Middle frontal gyrus (tissue), 1 donor: ENCODE measurements at regions not wholly inside any gene's neighbourhood (a gene's known extent, or its start where the extent isn't known, plus 50 kb on each side); places are given as distances from the start of the nearest gene placed in this dataset.
"Not testable (repeated sequence)": the region's sequence is repeated elsewhere in the genome, so short reads cannot be mapped to it uniquely, and the experiment has no call there.

Source experiments
- DNase-seq: peaks from one replicate; pipeline ENCODE4 v3.0.0-alpha.2; 2015; ENCODE audit warnings: low spot score; ENCODE audit errors: extremely low spot score

DNA sequence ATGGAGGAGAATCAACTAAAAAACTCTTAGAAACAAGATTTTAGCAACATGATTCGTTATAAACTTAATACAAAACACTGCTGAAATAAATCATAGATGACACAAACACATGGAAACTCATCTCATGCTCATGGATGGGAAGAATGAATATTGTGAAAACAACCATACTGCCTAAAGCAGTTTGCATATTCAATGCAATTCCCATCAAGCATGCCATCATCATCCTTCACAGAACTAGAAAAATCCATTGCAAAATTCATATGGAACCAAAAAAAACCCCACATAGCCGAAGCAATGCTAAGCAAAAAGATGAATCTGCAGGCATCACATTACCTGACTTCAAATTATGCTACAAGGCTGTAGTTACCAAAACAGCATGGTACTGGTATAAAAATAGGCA lies 1015.8 kb upstream of the GRIA3 start:
- no peak for DNase-seq

DNA sequence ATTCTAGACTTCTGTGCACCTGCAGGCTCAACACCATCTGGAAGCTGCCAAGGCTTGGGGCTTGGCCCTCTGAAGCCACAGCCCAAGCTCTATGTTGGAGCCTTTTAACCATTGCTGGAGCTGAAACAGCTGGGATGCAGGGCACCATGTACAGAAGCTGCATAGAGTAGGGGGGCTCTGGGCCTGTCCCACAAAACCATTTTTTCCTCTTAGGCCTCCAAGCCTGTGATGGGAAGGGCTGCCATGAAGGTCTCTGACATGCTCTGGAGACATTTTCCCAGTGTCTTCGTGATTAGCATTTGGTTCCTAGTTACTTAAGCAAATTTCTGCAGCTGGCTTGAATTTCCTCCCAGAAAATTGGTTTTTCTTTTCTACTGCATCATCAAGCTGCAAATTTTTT lies 999.3 kb upstream of the GRIA3 start:
- DNase-seq = no peak

DNA sequence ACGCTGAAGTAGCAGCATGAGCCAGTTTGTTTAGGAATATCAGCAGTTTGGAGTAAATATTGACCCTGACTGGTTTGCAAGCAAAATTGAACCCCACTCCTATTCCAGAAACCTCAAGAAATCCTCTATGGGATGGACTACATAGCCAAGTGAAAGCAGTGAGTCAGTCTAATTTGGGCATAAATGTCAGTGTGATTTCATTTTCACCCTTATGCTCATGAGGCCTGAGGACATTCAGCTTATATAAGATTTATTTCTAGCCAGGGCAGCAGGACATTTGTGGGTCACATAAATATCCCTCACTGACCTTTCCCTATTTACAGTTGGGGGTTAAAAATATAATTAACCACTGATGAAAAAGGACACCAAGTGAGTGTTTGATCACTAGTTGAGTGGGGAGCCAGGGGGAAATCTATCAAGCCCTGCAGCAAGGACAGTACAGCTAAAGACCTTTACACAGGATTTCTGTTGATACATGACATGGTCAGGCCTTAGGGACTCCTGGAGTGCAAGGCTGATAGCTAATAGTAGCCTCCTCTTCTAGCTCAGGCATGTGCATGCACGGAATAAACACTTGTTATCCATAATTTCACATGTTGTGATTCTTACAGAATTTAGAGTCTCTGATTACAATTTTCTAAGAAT lies 996.9 kb upstream of the GRIA3 start:
- DNase-seq = no peak

DNA sequence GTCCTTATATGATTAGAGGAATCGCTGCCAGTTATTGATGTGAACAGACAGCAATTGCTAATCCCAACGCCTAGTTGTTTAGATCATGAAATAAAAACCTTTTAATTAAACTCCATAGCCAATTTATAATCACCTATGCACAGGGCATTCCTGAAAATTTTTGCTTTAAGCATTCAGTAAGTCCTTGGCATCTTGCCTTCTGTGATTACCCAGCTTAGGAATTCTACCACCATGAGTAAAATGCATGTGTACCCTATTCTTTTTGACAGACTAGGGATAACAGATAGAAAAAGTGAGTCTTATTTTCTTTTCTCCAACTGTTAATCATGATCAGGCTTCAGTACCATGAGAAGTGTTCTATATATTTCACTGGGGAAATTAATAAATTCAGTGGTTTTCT lies 995.3 kb upstream of the GRIA3 start:
- DNase-seq = no peak

DNA sequence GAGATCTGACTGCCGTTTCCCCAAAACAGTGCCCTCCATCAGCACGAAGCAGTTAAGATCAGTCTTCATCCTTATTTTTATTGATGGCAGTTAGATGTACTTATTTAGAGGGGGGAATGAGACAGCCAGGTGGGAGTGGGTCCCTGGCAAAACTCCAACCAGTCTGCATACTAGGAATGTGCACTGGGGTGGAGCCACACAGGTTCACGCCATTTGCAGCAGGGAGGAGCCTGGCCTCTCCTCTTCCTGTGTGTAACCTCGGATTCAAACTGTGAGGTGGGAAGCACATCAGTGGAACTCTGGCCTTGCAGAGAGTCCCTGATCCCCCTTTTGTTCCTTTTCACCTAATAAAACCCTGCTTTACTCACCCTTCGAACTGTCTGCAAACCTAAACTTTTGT lies 987.7 kb upstream of the GRIA3 start:
- DNase-seq = no peak

DNA sequence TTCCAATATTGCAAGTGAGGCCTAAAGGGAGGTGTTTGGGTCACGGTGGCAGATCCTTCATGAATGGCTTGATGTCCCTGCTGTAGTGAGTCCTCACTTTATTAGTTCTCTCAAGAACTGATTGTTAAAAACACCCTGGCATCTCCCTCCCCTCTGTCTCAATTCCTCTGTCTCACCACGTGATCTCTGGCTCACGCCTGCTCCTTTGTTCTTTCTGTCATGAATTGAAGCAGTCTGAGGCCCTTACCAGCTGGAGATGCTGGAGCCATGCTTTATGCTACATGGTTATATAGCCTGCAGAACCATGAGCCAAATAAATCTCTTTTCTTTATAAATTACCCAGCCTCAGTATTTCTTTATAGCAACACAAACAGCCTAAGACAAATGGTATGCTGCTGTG lies 980.7 kb upstream of the GRIA3 start:
- no peak for DNase-seq

DNA sequence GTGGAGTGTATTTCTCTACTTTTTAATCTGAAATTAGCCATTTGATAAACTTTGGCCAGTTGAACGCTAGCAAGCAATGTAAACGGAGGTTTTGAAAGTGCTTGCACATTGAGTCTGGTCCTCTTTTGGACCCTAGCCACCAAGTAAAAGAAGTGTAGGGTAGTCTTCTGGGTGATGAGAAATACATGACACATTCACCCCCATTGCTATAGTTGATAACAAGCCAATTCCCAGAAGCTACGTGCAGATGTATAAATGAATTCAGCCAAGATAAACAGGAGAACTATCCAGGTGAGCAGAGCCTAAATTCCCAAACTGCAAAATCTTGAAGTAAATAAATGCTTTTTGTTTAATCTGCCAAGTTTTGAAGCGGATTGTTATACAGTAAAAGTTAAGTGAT lies 965.4 kb upstream of the GRIA3 start:
- DNase-seq = no peak

DNA sequence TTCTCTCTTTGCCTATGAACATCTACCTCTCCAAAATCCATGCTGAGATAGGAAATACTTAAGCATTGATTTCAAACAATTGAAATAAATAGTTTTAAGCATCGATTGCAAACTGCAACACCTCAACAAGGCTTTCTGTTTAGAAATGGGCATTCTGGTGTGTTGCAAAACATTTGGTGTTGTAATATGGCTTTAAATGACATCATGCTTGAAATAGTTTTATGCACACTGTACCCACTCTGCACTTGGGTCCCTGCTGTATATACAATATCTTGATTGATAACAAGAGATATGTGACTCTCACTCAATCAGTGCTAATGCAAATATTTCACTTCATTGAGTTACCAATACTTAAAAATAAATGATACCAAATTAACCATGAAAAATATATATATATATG lies 964.9 kb upstream of the GRIA3 start:
- no peak for DNase-seq

DNA sequence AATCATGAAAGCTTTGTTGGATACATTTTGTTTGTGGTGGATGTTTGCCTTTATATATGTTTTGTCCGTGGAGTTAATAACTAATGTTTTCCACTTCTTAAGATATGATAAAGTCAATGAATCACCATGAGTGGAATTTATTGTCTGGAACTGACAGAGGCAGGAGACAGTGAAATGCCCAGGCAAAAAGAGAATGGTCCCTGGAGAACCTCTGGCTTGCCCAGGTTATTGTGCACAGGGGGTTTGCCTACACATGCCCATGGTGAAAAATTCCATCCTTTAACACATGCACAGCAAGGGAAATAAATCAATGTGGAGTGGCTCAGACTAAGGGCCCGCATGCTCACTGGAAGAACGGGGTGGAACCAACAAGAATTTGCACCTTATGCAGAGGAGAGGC lies 964.3 kb upstream of the GRIA3 start:
- DNase-seq = no peak

DNA sequence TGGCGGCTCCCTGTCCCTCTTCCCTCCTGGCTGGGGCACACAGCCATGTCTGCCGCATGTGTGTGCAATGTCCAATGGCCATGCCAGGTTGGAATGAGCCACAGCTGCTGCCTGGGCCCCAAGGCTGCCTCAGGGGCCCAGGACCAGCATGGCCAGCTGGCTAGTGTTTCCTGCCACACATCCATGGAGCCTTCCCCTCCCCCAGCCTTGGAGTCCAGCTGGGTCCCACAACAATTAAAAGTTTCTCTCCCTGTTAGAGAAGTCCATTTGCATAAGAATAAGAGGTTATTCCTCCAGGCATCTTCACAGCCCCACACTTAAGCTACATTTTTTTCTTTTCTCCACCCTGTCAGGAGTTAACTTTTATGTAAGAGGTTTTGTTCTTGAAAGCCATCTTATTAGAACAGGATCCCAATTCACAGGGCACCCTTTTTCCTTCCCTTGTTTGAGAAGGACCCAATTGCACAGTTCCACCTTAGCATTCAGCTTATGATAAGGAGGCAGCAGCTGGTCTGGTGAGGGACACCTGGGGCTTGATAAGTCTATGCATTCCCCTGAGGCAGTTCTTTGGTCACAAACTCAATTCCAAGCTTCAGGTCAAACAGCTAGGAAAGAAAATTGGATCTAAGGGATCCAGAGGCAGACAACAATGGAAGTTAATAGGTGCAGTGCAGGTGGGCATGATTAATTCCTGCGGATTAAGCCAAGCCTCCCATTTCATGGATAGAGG lies 963.3 kb upstream of the GRIA3 start:
- no peak for DNase-seq

DNA sequence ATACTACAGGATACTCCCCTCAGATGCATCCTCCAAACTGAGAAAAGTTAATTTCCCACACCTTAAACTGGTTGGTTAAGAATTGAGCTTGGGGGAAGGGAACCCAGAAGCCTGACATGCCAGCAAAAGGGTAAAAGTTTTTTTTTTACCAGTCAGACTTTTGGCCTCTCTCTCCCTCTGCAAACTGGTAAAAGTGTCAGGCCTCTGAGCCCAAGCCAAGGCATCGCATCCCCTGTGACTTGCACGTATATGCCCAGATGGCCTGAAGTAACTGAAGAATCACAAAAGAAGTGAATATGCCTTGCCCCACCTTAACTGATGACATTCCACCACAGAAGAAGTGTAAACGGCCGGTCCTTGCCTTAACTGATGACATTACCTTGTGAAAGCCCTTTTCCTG lies 962.3 kb upstream of the GRIA3 start:
- not testable (repeated sequence) for DNase-seq

DNA sequence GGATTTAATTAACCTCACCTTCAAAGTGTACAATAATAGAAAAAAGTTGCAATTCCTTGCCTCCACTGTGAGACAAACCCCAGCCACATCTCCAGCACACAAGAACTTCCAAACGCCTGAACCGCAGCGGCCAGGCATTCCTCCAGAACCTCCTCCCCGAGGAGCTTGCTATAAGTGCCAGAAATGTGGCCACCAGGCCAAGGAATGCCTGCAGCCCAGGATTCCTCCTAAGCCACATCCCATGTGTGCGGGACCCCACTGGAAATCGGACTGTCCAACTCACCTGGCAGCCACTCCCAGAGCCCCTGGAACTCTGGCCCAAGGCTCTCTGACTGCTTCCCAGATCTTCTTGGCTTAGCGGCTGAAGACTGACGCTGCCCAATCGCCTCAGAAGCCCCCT lies 959.9 kb upstream of the GRIA3 start:
- DNase-seq = not testable (repeated sequence)

DNA sequence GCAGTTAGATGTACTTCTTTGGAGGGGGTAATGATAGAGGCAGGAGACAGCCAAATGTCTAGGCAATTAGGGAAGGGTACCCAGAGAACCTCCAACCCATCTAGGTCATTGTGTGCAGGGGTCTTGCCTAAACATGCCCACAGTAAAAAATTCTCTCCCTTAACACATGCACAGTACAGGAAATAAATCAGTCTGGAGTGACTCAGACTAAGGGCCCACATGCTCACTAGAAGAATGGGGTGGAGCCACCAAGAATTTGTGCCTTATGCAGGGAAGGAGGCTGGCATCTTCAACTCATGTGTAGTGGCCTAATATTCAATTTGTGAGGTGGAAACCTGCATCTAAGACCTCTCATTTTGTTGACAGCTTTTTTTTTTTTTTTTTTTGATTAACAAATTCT lies 945.3 kb upstream of the GRIA3 start:
- DNase-seq = no peak

DNA sequence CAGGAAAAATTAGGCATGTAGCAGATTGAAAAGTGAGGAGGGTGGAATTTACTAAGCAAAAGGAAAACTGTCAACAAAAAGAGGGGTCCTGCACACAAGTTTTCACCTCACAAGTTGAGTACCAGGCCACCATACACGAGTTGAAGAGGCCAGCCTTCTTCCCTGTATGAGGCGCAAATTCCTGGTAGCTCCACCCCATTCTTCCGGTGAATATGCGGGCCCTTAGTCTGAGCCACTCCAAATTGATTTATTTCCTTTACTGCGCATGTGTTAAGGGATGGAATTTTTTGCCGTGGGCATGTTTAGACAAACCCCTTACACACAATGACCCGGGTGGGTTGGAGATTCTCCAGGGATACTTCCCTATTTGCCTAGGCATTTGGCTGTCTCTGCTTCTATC lies 942.1 kb upstream of the GRIA3 start:
- DNase-seq = no peak

DNA sequence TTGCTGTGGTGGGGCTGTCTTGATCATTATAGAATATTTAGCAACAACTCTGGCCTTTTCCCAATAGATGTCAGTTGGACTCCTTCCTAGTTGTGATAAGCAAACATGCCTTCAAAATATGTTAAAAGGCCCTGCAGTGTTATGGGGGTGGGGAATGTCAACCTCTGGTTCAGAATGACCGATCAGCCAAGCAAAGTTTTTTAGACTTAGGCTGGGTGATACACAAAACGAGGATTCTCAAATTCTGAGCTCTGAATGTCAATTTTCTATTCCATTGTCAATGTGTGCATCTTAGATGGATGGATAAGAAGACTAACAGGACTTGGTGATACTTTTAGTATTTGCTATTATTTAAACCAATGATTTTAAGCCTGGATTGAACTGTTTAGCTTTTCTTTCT lies 940.0 kb upstream of the GRIA3 start:
- no peak for DNase-seq

DNA sequence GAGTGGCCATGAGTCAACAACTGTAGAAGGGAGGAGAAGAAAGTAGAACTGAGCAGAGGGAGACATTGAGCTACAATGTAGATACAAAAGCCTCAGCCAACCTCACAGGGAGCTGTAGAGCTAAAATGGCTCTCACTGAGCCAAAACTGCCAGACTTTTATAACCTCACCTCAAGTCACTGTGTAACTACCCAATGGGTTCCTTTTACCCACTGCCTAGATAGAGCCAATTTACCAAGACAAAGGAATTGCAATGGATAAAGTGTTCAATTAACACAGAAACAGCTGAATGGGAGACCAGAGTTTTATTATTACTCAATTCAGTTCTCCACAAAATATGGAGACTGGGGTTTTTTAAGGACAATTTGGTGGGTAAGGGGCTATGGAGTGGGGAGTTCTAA lies 938.9 kb upstream of the GRIA3 start:
- DNase-seq = no peak

DNA sequence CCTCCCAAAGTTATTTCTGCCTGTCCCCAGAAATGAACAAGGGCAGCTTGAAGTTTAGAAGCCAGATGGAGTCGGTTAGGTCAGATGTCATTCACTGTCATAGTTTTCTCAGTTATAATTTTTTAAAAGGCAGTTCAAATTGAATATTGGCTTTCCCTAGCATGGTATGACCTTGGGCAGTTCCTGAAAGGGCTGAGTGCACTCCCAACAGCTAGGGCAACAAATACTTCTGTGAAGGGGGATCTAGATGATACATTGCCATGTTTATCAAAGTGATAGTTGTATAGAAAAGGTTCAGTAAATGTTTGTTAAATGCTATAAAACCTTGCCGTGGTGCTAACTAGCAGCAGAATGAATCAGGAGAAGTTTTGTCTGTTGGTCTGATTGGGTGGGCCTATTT lies 938.1 kb upstream of the GRIA3 start:
- no peak for DNase-seq

DNA sequence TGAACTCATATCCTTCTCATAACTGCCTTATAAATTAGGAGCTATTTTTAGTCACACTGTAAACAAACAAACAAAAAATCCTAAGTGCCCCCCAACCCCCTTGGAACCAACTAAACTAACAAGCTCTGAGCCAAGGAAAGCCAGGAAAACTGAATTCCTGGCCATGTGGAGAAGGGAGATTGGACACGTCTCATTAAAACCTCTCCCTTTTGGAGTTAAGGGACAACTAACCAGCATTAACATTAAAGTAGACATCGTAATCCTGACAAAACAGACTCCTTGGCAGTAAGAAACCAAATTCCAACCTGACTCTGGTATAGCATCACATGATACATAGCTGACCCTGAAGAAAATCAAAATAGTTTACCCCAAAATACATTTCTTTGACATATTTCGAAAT lies 937.1 kb upstream of the GRIA3 start:
- no peak for DNase-seq

DNA sequence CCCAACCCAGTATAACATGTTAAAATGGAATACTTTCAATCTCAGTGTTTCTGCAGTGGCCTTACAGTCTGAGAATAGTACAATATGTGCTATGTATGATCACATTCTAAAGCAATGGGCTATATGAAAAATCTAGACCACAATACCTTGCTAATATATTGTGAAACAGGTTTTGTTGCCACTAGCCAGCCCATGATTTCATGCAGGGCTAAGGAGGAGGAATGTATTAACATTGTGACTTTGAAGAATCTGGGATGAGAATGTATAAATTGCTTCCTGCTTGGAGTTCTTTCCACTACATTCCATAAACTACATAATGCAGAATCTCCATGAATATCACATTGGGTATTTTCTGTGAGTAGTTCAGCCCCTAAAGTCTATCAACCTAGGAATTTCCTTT lies 935.4 kb upstream of the GRIA3 start:
- no peak for DNase-seq

DNA sequence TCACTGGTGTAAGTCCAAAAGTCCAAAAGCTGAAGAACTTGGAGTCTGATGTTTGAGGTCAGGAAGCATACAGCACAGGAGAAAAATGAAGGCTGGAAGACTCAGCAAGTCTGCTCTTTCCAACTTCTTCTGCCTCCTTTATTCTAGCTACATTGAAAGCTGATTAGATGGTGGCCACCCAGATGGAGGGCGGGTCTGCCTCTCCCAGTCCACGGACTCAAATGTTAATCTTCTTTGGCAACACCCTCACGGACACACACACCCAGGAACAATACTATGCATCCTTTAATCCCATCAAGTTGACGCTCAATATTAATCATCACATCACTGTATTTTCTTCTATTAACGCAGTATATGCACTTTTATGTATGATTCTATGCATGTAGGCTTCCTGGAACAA lies 931.6 kb upstream of the GRIA3 start:
- no peak for DNase-seq

DNA sequence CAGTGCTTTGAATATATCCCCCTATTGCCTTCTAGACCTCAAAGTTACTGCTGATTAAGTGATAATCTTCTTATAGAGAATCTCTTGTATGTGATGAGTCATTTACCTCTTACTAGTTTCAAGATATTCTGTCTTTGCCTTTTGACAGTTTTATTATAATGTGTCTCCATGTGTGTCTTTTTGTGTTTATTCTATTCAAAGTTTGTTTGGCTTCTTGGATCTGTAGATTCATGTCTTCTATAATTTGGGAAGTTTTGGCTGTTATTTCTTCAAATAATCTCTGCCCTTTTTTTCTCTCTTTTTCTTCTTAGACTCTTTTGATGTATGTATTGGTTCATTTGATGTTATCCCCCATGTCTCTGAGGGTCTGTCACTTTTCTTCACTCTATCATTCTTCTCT lies 915.7 kb upstream of the GRIA3 start:
- no peak for DNase-seq

DNA sequence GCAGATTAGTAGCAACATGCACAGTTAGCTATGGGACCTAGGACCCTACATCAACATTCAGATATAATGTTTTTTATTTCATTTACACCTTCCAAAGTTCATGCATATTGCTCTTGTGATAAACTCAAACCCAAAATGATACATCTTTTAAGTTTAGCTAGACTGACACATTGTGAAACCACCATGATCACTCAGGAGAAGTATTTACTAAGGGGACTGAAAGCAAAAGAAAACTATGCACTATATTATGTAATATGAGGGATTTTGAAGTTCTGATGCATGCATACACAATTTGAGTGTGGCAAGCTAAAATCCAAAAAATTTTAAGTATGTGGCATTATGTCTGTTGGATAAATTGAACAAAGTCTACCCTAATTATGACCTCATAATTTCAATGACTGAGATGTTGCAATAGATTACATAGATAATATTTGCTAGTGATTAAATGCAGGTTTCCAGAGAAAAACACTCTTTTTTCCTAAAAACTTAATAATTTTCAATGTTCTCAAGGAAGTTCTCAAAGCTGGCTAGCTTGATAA lies 914.8 kb upstream of the GRIA3 start:
- no peak for DNase-seq

DNA sequence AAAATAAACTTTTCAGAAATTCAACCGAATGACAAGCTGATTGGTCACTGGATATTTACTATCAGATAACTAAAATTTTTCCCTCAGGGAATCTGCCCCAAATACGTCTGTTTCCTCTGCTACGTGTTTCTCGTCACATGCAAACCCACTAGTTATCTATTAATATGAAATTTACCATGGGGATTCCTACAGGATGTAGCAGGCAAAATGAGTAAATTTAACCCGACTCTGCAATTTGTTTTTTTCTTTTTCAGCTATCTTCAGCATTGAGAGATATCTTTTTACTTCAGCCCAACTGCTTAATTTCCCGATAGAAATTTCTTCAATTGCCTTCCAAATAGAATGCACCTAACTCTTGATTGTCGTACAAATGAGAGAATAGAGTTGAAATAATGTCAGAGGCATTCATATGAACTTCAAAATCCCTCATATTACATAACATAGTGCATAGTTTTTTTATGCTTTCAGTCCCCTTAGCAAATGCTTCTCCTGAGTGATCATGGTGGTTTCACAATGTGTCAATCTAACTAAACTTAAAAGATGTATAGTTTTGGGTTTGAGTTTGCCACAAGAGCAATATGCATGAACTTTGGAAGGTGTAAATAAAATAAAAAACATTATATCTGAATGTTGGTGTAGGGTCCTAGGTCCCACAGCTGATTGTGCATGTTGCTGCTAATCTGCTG lies 913.1 kb upstream of the GRIA3 start:
- no peak for DNase-seq
